HG02759 (cell line): ENCODE measurements at regions not wholly inside any gene's neighbourhood (a gene's known extent, or its start where the extent isn't known, plus 50 kb on each side); places are given as distances from the start of the nearest gene placed in this dataset.

ENCODE experiments used
- ATAC-seq: cut with Tn5 transposase; IDR thresholded peaks from one replicate; pipeline ENCODE4 v1.9.1; 2021; ENCODE audit warnings: mild to moderate bottlenecking, moderate library complexity; ENCODE audit not compliant: unreplicated experiment

DNA sequence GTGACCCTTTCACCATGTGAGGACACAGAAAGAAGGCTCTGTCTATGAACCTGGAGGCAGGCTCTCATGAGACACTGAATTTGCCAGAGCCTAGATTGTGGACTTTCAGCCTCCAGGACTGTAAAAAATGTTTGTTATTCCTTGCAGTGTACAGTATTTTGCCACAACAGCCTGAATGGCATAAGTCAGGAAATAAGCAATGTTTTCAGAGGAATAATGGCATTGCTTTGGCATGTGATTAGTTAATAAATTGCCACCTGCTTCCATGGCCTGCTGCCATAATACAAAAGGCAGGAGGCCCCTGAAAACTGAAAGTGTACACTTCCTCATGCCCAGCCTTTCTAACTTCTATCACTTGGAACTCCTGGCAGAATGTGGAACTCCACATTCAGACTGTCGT is 408.1 kb downstream of the GADD45G start:
- no peak for ATAC-seq

DNA sequence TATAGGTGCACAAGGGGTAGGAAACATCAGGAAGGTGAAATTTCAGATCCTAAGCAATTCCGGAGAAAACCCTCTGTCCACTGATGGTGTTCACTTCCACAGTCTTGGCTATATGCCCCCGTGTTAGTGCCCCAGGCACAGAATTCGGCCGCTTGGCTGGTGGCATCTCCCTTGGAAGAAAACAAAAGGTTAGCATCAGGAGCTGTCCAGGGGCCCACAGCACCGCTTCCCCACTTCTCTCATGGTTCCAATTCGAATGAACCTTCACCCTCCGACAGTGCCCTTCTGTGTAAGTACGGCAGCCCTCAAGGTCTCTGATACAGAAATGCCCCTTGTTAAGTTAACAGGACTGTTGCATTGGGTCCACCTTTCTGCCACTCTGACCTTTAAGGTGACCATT is 409.0 kb downstream of the GADD45G start:
- no peak for ATAC-seq

DNA sequence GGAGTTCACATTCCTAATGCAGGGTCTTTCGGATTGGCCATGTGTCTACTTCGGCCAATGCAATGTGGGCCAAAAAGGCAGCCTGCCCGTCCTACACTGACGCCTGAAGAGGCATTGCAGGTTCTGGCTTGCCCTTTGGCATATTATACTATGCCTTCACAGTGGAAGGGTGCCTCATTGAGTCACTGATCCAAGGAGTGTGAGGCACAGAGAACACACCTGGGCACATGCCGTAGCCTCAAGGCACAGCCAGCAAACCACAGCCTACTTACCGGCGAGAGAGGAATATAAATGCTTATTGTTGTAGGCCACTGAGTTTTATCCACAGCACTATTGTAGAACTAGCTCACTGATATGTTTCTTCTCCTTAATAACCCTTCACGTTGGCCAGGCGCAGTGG is 409.6 kb downstream of the GADD45G start:
- ATAC-seq = no peak

DNA sequence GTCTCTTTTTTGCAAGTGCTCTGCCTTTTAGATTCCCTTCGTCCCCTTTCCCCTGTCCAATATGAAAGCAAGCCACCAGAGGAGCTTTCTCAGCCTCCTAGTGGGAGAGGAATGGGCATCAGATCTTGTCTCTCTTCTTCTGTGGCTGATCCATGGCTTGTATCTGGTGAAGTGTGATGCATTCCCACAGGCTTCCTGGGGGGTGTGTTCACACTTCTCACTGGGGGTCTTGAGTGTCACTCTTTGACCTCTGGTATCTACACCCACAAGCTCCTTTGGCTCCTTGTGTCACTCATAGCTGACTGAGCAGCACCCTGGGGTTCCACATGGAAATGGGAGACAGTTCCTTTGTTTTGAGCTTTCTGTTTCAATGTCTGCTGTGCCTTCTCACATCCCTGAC is 411.5 kb downstream of the GADD45G start:
- no peak for ATAC-seq

DNA sequence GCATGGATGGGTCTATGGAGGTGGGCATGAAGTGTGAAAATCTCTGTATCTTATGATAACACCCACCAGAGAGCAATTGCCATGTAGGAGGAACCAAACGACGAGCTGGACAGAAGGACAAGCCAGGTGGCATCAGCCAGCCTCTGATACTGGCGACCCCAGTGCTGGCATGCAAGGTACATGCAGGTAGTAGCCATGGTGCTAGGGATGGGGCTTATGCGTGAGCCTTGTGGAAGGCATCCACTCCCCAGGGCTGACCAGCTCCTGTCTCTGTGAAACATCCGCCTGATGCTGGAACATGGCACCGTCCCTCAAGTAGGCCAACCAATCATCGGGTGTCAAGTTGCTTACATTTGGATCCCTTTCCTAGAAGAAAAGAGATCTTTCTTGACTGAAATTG is 412.9 kb downstream of the GADD45G start:
- ATAC-seq = no peak

DNA sequence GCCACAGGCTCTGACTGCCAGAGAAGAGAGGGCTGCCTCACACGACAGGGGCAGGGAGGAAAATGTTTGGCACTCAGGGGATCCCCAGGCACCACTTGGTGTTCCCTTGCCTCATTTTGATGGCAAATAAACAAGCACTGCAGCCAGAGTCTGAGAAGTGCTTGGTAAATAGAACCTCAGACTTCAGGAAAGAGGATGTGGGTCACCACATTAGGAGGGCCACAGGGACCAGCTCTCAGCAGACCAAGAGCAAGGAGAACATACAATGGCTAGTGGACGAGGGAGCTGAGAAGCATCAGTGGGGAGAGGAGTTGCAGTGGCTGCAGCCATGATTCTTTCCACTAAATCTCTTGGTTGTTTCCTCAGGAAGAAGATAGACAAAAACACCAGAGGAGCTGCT is 413.9 kb downstream of the GADD45G start:
- ATAC-seq = no peak

DNA sequence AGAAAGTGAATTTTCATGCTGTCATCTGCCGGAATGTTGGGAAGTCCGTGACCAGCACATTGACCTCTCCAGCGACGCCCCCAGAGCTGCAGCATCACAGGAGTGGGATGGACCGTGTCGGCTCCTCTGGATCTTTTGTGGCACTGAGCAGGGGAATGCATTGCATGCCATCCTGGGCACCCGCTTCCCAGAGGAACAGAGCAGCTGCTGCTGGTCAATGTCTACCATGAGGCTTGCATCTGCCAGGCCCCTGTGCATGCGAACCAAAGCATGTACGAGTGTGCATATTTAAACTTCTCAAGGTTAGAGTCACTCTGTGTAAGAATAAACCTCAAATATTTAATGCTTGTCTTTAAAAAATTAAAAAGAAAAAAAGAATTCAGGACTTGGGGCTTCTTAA is 414.8 kb downstream of the GADD45G start:
- ATAC-seq = no peak

DNA sequence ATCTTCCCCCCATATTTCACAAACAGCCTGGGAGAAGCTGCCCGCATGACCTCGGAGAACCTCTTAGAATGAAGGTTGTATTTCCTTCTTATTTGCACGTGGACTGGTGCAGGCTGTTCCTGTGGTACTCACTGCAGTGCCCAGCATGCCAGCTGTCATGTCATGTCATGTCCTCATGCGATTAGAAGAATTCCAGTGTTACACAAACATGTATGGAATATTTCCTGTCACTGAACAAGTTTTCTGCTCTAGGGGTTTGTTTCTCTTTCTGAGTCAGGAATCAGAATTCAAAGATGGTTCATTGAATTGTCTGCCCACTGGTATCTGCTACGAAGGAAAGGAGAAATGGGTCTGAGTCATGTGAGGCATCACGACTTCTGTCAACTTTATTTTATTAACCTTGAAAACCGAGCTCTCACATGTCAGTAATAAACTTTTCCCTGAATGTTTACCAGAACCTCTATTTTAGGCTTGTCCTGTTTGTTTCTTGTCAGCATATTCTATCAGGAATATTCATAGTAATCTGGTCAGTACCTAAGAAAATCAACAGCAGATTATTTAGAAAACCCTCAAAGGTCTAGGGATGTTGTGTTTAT is 415.6 kb downstream of the GADD45G start:
- ATAC-seq = no peak

DNA sequence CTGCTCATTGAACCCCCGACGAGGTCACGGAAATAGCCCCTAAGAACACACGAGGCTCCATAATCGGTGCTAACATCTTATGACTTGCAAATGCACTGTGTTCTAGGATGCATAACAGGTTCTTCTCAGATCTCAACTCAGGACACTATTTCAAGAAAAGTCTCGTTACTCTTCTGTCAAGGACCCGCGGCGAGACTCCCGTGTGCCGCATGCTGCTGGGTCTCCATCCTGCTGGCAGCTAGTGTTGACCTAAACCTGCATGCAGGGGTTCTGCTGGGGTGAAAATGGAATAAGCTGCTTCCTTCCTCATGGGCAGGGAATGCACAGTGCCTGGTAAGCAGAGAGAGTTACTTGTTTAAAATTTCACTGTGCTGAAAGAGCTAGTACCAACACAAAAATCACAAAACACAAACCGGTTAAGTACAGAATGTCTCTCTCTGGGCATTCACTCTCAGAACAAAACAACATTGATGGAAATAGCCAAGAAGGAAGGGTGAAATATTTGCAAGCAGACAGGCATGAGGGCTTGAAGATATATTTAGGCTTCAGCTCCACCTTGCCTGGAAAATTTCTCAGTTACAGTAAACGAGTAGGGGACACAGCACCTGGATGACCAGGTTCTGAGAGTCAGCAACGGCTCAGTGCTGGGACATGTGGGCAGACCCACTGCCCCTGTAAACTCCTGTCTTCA is 416.5 kb downstream of the GADD45G start:
- no peak for ATAC-seq

DNA sequence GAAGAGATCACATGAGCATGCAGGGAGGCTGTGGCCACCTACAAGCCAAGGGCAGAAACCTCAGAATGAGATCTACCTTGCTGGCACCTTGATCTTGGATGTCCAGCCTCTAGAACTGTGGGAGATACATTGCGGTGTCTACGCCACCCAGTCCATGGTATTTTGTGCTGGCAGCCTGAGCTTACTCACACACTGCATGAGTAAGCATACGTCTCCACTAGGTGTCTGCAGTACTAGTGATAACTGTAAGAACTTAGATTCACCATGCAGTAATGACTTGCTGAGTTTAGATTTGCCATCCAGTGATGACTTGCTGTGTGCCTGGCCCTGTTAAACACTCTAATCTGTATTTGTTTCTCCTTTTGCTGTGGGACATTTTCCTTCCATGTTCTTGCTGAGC is 417.7 kb downstream of the GADD45G start:
- no peak for ATAC-seq

DNA sequence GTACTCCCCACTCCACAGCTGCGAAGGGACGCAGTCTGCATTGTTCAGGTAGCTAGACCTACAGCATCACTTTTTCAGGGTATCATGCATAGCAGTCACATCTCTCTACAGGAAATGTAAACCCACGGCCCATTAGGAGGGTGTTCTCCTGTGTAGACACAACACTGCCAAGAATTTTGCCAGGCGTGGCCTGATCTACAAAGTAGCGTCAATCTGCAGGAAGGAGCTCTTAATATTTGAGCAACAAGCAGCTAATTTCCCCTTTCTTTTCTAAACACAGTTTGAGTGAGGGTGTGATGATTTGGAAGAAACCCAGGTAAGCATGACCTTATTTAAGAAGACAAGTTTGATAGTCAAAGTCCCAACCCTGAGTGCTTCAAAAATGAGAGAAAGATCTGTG is 419.0 kb downstream of the GADD45G start:
- ATAC-seq = no peak

DNA sequence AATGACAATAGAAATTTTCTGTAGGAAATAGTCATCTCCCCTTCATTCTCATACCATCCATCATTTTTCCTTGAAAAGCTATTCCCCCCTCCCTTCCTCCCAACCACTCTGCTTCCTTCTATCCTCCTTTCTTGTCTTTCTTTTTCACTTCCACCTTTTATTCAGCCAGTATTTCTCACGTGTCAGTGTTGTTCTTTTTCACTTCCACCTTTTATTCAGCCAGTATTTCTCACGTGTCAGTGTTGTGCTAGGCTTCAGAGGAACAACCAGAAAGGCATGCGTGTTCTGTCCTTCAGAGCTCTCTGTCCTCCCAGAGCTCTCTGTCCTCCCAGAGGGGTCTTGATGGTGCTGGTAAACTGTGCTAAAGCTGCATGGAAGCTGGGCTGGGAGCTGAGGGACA is 419.6 kb downstream of the GADD45G start:
- no peak for ATAC-seq

DNA sequence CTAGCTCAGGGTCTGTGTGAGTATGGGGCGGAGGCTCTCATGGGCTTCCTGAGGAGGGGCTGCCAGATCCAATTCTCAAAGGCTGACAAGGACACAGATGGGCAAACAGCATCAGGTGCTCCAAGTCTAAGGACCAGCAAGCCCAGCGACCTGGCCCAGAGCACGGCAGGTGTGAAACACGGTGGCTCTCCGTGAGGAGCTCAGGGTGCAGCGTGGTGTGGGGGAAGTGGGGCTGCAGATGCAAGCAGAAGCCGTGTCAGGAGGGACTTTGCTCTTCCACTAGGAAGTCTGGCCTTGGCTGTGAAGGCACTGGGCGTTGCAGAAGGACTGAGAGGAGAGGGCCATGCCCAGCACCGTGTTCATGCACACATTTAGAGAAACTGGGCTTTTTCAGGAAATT is 420.0 kb downstream of the GADD45G start:
- no peak for ATAC-seq

DNA sequence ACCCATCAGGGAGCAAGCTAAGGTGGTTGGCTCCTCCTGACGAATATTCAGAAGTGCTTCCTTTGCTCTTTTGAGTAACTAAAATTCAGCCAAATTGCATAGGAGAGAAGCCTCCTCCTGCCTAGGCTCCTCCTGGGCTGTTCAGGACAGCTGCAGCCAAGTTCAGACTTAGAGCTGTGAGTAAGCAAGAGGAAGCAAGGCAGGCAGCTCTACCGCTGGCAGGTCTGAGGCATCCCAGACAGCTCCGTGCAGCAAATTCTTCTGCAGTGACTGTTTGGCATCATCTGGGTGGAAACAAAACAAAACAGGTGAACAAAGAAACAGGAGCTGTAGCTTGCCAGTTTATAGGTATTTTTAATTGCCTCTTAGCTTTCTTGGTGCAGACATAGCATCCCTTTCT is 421.0 kb downstream of the GADD45G start:
- ATAC-seq = no peak

DNA sequence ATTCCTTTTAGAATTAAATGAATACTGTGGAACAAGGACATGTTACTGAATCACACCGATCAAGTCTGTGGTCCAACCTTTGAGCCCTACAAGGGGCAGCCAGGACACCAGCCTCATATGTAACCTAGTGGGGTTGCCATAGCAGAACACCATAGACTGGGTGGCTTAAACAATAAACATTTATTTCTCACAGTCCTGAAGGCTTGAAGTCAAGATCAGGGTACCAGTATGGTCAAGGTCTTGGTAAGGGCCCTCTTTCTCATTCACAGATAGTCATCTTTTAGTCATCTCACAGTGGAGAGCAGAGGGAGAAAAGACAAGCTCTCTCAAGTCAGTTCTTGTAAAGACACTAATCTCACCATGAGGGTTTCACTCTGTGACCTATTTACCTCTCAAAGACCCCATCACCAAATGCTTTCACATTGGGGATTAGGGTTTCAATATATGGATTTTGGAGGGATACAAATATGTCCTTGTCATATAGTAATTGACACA is 422.5 kb downstream of the GADD45G start:
- ATAC-seq = no peak

DNA sequence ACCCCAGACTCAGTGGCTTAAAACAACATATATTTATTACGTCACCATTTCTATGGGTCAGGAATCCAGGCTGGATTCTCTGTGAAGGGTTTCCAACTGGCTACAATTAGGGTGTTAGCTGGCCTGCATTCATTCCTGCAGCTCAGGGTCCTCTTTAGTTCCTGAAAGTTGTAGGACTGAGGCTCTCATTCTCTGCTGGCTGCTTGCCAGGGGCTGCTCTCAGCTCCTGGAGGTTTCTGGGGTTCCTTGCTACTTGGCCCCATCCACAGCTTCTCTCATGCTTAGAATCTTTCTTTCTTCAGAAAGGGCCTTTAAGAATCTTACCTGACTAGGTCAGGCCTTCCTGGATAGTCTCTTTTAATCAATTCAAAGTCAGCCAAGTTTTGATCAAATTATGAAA is 424.6 kb downstream of the GADD45G start:
- ATAC-seq = no peak

DNA sequence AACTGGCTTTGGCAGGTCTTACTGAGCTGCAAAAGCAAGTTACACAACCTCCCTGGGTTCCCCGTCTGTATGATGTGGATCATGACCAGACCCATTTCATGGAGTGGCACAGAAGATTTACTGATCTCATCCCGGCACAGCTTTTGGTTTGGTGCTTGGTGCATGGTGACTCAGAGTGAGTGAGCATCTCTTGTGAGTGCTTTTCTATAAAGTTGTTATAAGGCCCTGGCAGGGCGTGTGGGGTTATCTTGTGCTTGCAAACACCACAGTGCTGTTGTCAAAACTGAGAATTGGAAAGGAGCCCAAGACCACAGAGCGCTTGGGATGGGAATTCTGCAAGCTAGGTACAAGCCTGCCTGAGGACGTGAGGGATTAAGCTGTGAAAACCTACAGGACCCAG is 425.2 kb downstream of the GADD45G start:
- ATAC-seq = no peak

DNA sequence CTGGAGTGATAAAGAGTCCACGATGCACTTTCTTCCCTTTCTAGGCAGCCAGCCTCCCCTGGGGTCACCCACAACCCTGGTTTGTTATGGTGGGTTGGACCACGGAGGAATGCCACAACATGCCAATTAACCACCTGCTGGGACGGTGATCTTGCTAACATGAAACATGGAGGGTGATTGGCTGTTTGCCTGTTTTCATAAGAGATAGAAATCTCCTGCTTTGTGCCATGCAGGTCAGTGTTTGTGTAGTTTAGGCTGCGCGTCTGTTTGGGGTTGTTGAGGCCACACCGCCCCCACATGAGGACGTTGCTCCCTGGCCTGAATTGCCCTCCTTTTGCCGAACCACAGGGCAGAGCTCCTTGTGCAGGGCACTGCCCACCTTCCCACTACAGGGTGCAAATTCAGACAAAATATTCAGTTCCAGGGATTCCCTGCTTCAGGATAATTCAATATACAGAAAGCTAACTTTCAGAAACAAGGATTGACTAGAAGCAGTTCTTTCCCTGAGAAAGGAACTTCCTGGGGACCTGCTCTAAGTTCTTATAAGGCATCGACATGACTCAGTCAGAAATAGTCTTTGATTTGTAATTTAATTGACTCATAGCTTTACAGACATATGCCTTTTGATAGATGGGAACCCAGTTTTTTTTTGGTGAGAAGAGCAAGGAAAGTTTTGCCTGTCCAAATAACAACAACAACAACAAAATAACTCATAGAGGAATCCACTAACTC is 427.6 kb downstream of the GADD45G start:
- ATAC-seq = no peak

DNA sequence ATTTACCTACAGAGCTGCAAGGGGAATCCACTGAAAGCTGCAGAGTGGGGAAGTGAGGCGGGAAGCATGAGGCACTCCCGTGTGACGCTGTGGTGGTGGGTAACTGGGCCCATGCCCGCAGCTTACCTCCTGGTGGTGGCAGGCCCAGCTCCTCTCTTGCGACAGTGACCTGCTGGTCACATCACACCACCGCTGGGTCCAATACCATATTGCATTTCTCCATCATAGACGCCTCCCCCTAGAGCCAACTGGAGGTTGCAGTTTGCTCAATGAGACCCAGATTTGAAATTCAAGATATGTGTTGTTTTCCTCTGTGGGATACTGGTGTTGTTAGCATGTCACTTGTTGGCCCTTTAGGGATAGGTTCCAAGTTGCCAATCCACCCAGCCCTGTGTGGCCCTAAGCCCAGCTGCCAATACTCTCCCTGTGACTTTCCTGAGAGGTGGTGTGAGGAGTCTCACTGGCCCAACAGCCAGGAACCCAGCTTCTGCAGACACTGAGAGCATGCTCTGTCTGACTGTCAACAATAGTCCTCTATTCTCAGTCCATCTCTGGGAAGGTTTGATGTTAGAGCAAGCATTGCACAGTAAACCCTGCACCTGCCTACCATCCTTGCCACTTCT is 428.3 kb downstream of the GADD45G start:
- no peak for ATAC-seq

DNA sequence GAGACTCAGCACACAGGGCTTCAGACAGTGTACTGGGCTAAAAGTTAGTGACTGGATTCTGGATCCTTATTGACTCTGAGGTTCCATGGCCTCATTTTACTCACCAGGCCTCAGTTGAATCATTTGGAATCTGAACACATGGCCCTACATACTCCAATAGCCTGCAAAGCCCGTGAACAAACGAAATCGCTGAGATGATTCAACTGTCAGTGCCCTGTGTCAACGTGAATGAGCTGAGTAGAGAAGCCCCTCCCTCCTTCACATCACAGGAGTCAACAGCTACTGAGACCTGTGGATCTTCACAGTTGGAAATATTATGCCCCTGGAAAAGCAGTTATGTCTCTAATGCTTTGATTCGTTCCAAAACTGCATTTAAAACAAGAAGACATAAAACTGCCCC is 429.3 kb downstream of the GADD45G start:
- no peak for ATAC-seq

DNA sequence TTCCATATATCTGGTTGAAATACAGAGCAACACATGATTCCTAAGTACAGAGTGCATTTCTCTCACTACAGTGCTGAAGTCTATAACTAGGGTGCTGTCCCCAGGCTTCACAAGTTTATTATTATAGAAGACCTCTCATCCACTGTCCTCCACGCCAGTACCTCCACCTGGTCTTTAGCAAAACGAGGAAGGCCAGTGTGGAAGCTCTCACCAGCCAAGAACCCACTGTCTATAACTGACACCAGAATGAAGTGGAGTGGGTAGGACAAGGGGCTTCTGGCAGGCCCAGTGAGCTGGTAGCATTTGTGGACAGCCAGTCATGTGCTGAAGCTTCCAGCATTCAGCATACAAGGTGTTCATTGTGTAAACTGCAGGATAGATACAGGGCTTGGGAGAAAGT is 430.7 kb downstream of the GADD45G start:
- ATAC-seq = no peak
